Vagina (tissue), 2 donors: ENCODE measurements at regions not wholly inside any gene's neighbourhood (a gene's known extent, or its start where the extent isn't known, plus 50 kb on each side); places are given as distances from the start of the nearest gene placed in this dataset.

ENCODE experiments used
- DNase-seq, 2 donors: peaks; one replicate each; pipeline ENCODE4 v3.0.0-alpha.2; 2017; ENCODE audit errors: extremely low spot score in 2 of 2
- H3K27ac ChIP-seq: fragments of 200-600 bp; sonication (generic); one replicate; pipeline ENCODE4 v1.5.1; 2019
- H3K27me3 ChIP-seq: fragments of 200-600 bp; sonication (generic); one replicate; pipeline ENCODE4 v1.5.1; 2019
- H3K36me3 ChIP-seq, 2 donors: fragments of 200-600 bp; sonication (generic); one replicate each; pipeline ENCODE4 v1.5.1; 2017 to 2019
- H3K4me1 ChIP-seq: fragments of 200-600 bp; sonication (generic); one replicate; pipeline ENCODE4 v1.5.1; 2019
- H3K4me3 ChIP-seq, 2 donors: fragments of 200-600 bp; sonication (generic); 1 replicate in 1 of 2; 2 replicates in 1 of 2; pipeline ENCODE4 v1.5.1; 2016 to 2019
- H3K9me3 ChIP-seq: fragments of 200-600 bp; sonication (generic); one replicate; pipeline ENCODE4 v1.5.1; 2019
- POLR2A ChIP-seq, 2 donors: fragments of 450-650 bp; IDR thresholded peaks; one replicate each; pipeline ENCODE4 v1.6.1; 2017; ENCODE audit warnings: antibody characterized with exemption in 2 of 2, mild to moderate bottlenecking in 2 of 2, moderate library complexity in 2 of 2
- POLR2AphosphoS5 ChIP-seq, 2 donors: sonication (generic); formaldehyde crosslinking; IDR thresholded peaks; one replicate each; pipeline ENCODE4 v1.9.0; 2017; ENCODE audit warnings: antibody characterized with exemption in 2 of 2, mild to moderate bottlenecking in 2 of 2, low read depth in 1 of 2; ENCODE audit not compliant: insufficient read depth in 1 of 2
- intact Hi-C: fragments of 100-400 bp; cut with DNase I; formaldehyde crosslinking; loops from one replicate; pipeline ENCODE4 v1.15.1; 2023
- TF ChIP-seq, protein P1 (sequence below), 3 experiments: fragments of 450-650 bp in 2 of 3; fragments of 200-600 bp in 1 of 3; sonication (generic) in 1 of 3; IDR thresholded peaks; one replicate each; pipeline ENCODE4 v1.5.1; 2017 to 2019; ENCODE audit warnings: antibody characterized with exemption in 3 of 3, mild to moderate bottlenecking in 2 of 3, moderate library complexity in 2 of 3

DNA sequence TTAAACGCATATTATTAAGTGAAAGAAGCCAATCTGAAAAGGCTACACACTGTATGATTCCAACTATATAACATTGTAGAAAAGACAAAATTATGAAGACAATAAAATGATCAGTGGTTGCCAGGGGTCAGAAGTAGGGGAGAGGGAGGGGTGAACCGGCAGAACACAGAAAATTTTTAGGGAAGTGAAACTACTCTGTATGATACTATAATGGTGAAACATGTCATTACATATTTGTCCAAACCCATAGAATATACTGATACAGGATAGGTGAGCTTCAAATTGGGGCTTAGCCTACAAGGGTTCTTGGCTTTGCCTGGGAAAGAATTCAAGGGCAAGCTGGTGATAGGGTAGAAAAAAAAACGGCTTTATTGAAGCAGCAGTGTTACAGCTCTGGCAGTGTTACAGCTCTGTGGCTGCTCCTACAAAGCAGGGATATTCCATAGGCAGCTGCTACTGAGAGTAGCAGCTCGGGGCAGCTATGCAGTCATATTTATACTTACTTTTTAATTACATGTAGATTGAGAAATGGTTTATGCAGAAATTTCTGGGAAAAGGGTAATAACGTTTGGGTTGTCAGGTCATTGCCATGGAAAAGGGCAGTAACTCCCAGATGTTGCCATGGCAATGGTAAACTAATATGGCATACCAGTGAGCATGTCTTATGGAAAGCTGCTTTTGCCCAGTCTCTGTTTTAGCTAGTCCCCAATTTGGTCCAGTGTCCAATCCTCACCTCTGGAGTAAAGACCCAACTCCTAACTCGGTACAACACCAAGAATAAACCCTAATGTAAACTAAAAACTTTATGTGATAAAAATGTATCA is 125.1 kb upstream of the SLC25A36 start:
- intact Hi-C loops: no loop called here
- TF ChIP-seq POLR2A (IDR thresholded peaks at IDR 0.05) (no peak), POLR2AphosphoS5 (IDR thresholded peaks at IDR 0.05; ENCODE audit: insufficient read depth in 1 of 2, low read depth in 1 of 2) (no peak)
- TF ChIP-seq, protein P1, sequence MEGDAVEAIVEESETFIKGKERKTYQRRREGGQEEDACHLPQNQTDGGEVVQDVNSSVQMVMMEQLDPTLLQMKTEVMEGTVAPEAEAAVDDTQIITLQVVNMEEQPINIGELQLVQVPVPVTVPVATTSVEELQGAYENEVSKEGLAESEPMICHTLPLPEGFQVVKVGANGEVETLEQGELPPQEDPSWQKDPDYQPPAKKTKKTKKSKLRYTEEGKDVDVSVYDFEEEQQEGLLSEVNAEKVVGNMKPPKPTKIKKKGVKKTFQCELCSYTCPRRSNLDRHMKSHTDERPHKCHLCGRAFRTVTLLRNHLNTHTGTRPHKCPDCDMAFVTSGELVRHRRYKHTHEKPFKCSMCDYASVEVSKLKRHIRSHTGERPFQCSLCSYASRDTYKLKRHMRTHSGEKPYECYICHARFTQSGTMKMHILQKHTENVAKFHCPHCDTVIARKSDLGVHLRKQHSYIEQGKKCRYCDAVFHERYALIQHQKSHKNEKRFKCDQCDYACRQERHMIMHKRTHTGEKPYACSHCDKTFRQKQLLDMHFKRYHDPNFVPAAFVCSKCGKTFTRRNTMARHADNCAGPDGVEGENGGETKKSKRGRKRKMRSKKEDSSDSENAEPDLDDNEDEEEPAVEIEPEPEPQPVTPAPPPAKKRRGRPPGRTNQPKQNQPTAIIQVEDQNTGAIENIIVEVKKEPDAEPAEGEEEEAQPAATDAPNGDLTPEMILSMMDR (IDR thresholded peaks at IDR 0.05): no peak
- no peaks in the 10 kb centered on the region for H3K27me3 ChIP-seq
- H3K4me3 ChIP-seq: no peak overlapping the region
- peaks cover 6% of the 10 kb centered on the region for H3K9me3 ChIP-seq
- no peak for DNase-seq
- no peaks in the 10 kb centered on the region for H3K36me3 ChIP-seq
- no peaks in the 10 kb centered on the region for H3K4me1 ChIP-seq
- H3K27ac ChIP-seq: no peak overlapping the region

DNA sequence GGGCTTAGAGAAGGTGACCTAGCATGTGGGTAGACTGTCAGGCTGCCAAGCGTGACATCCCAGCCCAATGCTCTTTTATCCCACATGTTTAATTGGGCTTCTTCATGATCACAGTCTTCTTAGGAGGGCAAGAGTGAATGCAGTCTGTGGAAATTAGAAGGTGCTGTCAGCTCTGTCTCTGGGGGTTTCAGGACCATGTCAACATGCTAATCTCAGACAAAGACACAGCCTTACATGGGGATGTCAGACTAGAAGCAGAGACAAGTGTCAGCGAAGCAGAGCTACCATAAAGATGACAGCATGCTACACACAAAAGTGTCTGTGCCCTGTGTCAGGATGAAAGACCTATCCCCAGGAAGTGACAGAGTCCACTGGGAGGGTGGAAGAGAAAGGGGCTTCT is 120.1 kb upstream of the SLC25A36 start:
- TF ChIP-seq, protein P1 (IDR thresholded peaks at IDR 0.05): no peak
- TF ChIP-seq POLR2AphosphoS5 (IDR thresholded peaks at IDR 0.05; ENCODE audit: insufficient read depth in 1 of 2, low read depth in 1 of 2) (no peak), POLR2A (IDR thresholded peaks at IDR 0.05) (no peak)
- Histone ChIP-seq H3K27me3 (no peaks in the 10 kb centered on the region), H3K27ac (no peak overlapping the region), H3K4me3 (no peak overlapping the region), H3K4me1 (no peaks in the 10 kb centered on the region), H3K9me3 (no peaks in the 10 kb centered on the region), H3K36me3 (no peaks in the 10 kb centered on the region)
- intact Hi-C loops: no loop called here
- DNase-seq: no peak

DNA sequence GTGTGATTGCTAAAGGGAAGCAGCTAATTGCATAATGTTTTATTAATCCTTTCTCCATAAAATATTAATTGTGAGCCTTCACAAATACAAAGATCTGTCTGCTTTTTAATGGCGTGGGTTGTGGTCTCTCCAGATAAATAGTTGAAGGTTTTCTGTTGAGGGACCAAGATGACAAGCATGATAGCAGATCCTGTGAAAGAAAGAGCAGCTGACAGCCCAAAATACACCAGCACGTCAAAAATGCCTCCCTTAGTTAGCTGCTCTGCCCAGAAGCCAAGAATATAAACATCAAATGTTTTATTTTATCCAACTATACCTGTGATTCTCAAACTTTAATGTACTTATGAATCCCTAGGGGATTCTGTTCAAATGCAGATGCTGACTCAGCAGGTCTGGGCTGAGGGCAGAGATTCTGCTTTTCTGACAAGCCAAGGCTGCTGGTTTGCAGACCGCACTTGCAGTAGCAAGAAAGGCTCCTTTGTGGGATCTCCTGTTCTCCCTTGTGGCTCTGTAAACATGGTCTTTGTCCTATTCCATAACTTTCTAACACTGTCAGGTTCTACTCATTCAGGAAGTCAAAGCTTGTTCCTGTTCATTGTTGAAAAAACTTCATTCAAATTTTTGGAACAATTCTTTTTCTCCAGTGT is 119.1 kb upstream of the SLC25A36 start:
- Histone ChIP-seq H3K9me3 (no peaks in the 10 kb centered on the region), H3K27ac (no peak overlapping the region), H3K27me3 (no peaks in the 10 kb centered on the region), H3K36me3 (no peaks in the 10 kb centered on the region), H3K4me3 (no peak overlapping the region), H3K4me1 (no peaks in the 10 kb centered on the region)
- intact Hi-C loops: no loop called here
- no peak for DNase-seq
- TF ChIP-seq POLR2A (IDR thresholded peaks at IDR 0.05) (no peak), POLR2AphosphoS5 (IDR thresholded peaks at IDR 0.05; ENCODE audit: insufficient read depth in 1 of 2, low read depth in 1 of 2) (no peak)
- TF ChIP-seq, protein P1 (IDR thresholded peaks at IDR 0.05): no peak

DNA sequence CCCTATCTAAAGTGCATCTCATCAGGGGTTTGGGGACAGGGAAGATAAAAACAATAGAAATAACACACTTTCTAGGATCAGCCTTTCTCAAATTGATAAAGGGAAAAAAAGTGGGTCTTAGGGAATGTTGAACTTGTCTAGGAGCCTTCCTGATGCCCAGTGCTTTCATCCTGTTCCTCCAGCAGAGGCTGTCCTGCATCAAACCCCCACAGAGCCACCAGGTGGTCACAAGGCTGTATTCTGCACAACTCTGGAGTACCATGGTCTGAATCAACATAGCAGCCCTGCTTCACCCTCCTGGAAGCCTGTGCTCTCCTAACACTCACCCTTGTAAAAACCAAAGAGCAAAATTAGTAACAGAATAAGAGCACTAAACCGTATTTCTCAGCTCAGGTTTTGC is 118.5 kb upstream of the SLC25A36 start:
- DNase-seq: no peak
- H3K4me3 ChIP-seq: no peak overlapping the region
- intact Hi-C loops: no loop called here
- H3K4me1 ChIP-seq: no peaks in the 10 kb centered on the region
- TF ChIP-seq, protein P1 (IDR thresholded peaks at IDR 0.05): no peak
- TF ChIP-seq POLR2A (IDR thresholded peaks at IDR 0.05) (no peak), POLR2AphosphoS5 (IDR thresholded peaks at IDR 0.05; ENCODE audit: insufficient read depth in 1 of 2, low read depth in 1 of 2) (no peak)
- H3K27ac ChIP-seq: no peak overlapping the region
- no peaks in the 10 kb centered on the region for H3K27me3 ChIP-seq
- no peaks in the 10 kb centered on the region for H3K36me3 ChIP-seq
- H3K9me3 ChIP-seq: no peaks in the 10 kb centered on the region

DNA sequence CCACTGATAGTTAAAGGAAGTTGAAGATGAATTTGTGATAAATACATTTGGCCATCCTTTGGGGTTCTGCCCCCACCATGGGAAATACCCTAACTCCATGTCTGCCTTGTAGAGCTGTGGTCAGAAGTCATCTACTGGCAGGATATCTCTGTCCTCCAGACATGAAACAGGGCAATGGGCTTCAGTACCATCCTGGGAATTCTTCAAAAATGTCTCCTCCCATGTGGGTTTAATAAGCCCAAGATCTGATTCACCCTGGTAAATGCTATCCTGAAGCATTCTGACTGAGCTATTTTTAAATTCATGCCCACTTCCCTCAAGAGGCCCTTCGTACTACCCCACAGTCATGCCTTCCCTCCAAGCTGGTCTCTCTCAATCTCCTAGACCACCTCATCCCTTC is 113.7 kb upstream of the SLC25A36 start:
- no peaks in the 10 kb centered on the region for H3K4me1 ChIP-seq
- intact Hi-C loops: no loop called here
- H3K9me3 ChIP-seq: no peaks in the 10 kb centered on the region
- no peak for TF ChIP-seq POLR2A (IDR thresholded peaks at IDR 0.05)
- TF ChIP-seq, protein P1 (IDR thresholded peaks at IDR 0.05): no peak
- no peak for TF ChIP-seq POLR2AphosphoS5 (IDR thresholded peaks at IDR 0.05; ENCODE audit: insufficient read depth in 1 of 2, low read depth in 1 of 2)
- no peaks in the 10 kb centered on the region for H3K27me3 ChIP-seq
- no peak for DNase-seq
- H3K27ac ChIP-seq: no peak overlapping the region
- H3K4me3 ChIP-seq: no peak overlapping the region
- H3K36me3 ChIP-seq: no peaks in the 10 kb centered on the region
